ENCODE measurements at regions not wholly inside any gene's neighbourhood (a gene's known extent, or its start where the extent isn't known, plus 50 kb on each side); places are given as distances from the start of the nearest gene placed in this dataset.

- intact Hi-C loops (cut with DNase I): no loop called here
- Histone ChIP-seq H3K4me3 (no peak overlapping the region), H3K4me1 (replicated peaks) (no peaks in the 10 kb centered on the region), H3K27me3 (replicated peaks; ENCODE audit: insufficient read depth) (no peaks in the 10 kb centered on the region), H3K9me3 (no peaks in the 10 kb centered on the region), H3K27ac (no peak overlapping the region), H3K36me3 (no peaks in the 10 kb centered on the region)
- TF ChIP-seq CTCF (IDR thresholded peaks at IDR 0.05) (no peak), POLR2A (IDR thresholded peaks at IDR 0.05) (no peak), POLR2AphosphoS5 (IDR thresholded peaks at IDR 0.05) (no peak)
- DNase-seq (ENCODE audit: low spot score): no peak
These were observed 140.8 kb upstream of the COL3A1 start for GRCh38 chr2:188833331-188833730.

DNA sequence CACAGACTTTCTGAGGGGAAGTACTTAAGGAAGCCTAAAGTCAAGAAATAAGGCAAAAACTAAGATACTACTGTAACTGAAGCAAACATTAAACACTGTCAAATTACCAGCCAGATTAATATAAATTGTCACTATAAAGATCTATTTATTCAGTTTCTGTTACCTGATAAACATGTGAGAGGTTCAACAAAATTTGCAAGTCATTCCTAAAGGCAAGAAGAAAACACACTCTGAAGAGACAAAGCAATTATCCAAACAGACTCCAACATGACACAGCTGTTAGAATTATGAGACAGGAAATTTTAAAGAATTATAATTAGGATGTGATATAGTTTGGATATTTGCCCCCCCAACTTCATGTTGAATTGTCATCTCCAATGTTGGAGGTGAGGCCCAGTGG, 140.4 kb upstream of the COL3A1 start:
- TF ChIP-seq POLR2AphosphoS5 (IDR thresholded peaks at IDR 0.05): no peak
- TF ChIP-seq CTCF (IDR thresholded peaks at IDR 0.05): no peak
- TF ChIP-seq POLR2A (IDR thresholded peaks at IDR 0.05): no peak
- intact Hi-C loops (cut with DNase I): no loop called here
- H3K27ac ChIP-seq: no peak overlapping the region

DNA sequence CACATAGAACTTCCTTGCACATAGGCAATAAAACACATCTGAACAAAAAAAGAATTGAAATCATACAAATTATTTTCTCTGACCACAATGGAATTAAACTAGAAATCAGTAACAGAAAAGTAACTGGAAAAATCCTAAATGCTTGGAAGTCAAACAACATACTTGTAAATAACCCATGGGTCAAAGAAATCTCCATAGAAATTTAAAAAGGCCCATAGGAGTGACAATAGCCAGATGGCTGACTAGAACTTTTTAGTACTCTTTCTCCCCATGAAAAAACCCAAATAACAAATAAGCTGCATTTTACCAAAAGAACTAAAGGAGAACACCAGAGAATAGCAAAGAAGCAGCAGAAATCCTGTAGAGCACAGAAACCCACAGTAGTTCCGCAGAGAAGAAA, 139.2 kb upstream of the COL3A1 start:
- Histone ChIP-seq H3K4me1 (replicated peaks) (no peaks in the 10 kb centered on the region), H3K27ac (no peak overlapping the region), H3K9me3 (no peaks in the 10 kb centered on the region), H3K27me3 (replicated peaks; ENCODE audit: insufficient read depth) (no peaks in the 10 kb centered on the region), H3K4me3 (no peak overlapping the region), H3K36me3 (no peaks in the 10 kb centered on the region)
- TF ChIP-seq POLR2AphosphoS5 (IDR thresholded peaks at IDR 0.05) (no peak), POLR2A (IDR thresholded peaks at IDR 0.05) (no peak), CTCF (IDR thresholded peaks at IDR 0.05) (no peak)
- intact Hi-C loops (cut with DNase I): no loop called here
- DNase-seq (ENCODE audit: low spot score): no peak
- WGBS: 44% methylated on average over 1 of the region's 1 CpG

More for the DNA sequence above, 140.4 kb upstream of the COL3A1 start:
- no peaks in the 10 kb centered on the region for H3K4me1 ChIP-seq (replicated peaks)
- no peaks in the 10 kb centered on the region for H3K9me3 ChIP-seq
- no peaks in the 10 kb centered on the region for H3K36me3 ChIP-seq
- DNase-seq (ENCODE audit: low spot score): no peak
- no peaks in the 10 kb centered on the region for H3K27me3 ChIP-seq (replicated peaks; ENCODE audit: insufficient read depth)
- H3K4me3 ChIP-seq: no peak overlapping the region

DNA sequence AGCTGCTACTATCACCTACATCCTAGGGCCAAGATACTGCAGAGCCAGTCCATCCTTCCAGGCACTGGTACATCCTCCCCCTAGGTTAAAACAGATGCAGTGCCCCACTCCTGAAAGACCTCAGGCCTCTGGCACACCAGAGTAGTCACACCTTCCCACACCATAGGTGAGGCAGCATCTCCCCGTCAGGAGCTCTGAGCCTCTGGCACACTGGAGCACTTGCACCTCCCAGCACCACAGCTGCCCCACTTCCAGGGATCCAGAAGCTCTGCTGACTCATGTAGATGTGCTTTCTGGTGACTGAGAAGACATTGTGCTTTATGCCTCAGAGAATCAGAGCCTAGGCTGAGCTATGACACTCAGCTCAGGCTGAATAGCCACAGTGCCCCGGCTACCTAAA, 138.4 kb upstream of the COL3A1 start:
- Histone ChIP-seq H3K36me3 (no peaks in the 10 kb centered on the region), H3K4me3 (no peak overlapping the region), H3K4me1 (replicated peaks) (no peaks in the 10 kb centered on the region), H3K27ac (no peak overlapping the region), H3K27me3 (replicated peaks; ENCODE audit: insufficient read depth) (no peaks in the 10 kb centered on the region), H3K9me3 (no peaks in the 10 kb centered on the region)
- TF ChIP-seq POLR2A (IDR thresholded peaks at IDR 0.05) (no peak), CTCF (IDR thresholded peaks at IDR 0.05) (no peak), POLR2AphosphoS5 (IDR thresholded peaks at IDR 0.05) (no peak)
- WGBS: 83% methylated on average over 1 of the region's 2 CpGs
- no peak for DNase-seq (ENCODE audit: low spot score)
- intact Hi-C loops (cut with DNase I): no loop called here

DNA sequence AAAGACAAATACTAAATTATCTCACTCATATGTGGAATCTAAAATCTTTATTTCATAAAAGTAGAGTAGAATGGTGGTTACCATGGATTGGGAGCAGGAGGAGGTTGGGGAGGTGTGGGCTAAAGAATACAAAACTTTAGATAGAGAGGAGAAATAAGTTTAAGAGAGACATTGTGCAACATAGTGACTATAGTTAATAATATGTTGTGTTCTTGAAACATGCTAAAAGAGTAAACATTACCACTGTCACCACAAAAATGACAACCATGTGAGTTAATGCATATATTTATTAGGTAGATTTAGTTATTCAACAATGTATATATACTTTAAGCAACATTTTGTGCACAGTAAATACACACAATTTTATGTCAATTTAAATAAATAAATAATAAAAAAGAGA, 128.5 kb upstream of the COL3A1 start:
- intact Hi-C loops (cut with DNase I): no loop called here
- no peaks in the 10 kb centered on the region for H3K9me3 ChIP-seq

More for the DNA sequence above, 128.5 kb upstream of the COL3A1 start:
- no peak for TF ChIP-seq POLR2AphosphoS5 (IDR thresholded peaks at IDR 0.05)
- TF ChIP-seq POLR2A (IDR thresholded peaks at IDR 0.05): no peak
- TF ChIP-seq CTCF (IDR thresholded peaks at IDR 0.05): no peak
- H3K27me3 ChIP-seq (replicated peaks; ENCODE audit: insufficient read depth): no peaks in the 10 kb centered on the region
- no peaks in the 10 kb centered on the region for H3K36me3 ChIP-seq
- H3K4me3 ChIP-seq: no peak overlapping the region
- H3K27ac ChIP-seq: no peak overlapping the region
- DNase-seq (ENCODE audit: low spot score): no peak
- H3K4me1 ChIP-seq (replicated peaks): no peaks in the 10 kb centered on the region

Data from prostate gland (tissue), 2 donors.